ENCODE measurements at regions not wholly inside any gene's neighbourhood (a gene's known extent, or its start where the extent isn't known, plus 50 kb on each side); places are given as distances from the start of the nearest gene placed in this dataset.

DNA sequence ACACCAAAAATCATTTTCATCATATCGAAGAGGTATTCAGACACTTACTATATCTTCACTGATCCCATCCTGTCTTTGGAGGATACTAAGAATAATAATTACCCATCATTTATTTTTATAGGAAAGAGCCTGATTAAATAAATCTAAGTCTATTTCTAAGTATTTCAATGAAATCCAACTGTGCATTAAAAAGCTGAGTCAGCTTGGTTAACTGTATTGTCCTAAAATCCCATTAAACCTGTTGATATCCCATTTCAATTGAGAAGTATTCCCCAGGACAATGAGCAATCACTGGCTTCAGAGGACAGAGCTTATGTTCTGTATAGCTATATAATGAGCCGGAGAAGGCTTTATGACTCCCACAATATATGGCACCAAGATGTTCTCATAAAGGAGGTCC is 142.0 kb upstream of the RORB start:
- ChIA-PET POLR2A (no interaction called here), CTCF (no interaction called here)
- Histone ChIP-seq H3K27me3 (replicated peaks; ENCODE audit: control insufficient read depth, insufficient read depth, low read length) (no peaks in the 10 kb centered on the region), H3K4me1 (no peaks in the 10 kb centered on the region), H3K9me3 (no peaks in the 10 kb centered on the region), H3K36me3 (ENCODE audit: control insufficient read depth, insufficient read depth, low read length) (no peaks in the 10 kb centered on the region), H3K4me3 (ENCODE audit: low read depth, low read length) (no peak overlapping the region)
- no peak overlapping the region for H3K27ac Mint-ChIP-seq (ENCODE audit: unreplicated experiment)
- no peaks in the 10 kb centered on the region for H3K4me1 Mint-ChIP-seq (ENCODE audit: low read depth, unreplicated experiment)
- no peaks in the 10 kb centered on the region for H3K27me3 Mint-ChIP-seq (ENCODE audit: insufficient read depth, unreplicated experiment)
- H3K4me3 Mint-ChIP-seq (ENCODE audit: unreplicated experiment) = no peak overlapping the region
- no peaks in the 10 kb centered on the region for H3K9me3 Mint-ChIP-seq (ENCODE audit: unreplicated experiment)
- no TSS peak for BruUV-seq (replicated peaks)
- TF ChIP-seq, protein P1, sequence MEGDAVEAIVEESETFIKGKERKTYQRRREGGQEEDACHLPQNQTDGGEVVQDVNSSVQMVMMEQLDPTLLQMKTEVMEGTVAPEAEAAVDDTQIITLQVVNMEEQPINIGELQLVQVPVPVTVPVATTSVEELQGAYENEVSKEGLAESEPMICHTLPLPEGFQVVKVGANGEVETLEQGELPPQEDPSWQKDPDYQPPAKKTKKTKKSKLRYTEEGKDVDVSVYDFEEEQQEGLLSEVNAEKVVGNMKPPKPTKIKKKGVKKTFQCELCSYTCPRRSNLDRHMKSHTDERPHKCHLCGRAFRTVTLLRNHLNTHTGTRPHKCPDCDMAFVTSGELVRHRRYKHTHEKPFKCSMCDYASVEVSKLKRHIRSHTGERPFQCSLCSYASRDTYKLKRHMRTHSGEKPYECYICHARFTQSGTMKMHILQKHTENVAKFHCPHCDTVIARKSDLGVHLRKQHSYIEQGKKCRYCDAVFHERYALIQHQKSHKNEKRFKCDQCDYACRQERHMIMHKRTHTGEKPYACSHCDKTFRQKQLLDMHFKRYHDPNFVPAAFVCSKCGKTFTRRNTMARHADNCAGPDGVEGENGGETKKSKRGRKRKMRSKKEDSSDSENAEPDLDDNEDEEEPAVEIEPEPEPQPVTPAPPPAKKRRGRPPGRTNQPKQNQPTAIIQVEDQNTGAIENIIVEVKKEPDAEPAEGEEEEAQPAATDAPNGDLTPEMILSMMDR (IDR thresholded peaks at IDR 0.05; ENCODE audit: insufficient read depth in 1 of 2, low read depth in 1 of 2, low read length in 1 of 2, severe bottlenecking in 1 of 2, unreplicated experiment in 1 of 2) = no peak
- intact Hi-C loops (cut with micrococcal nuclease; ENCODE audit: unreplicated experiment) = no loop called here
- no peaks in the 10 kb centered on the region for H3K36me3 Mint-ChIP-seq (ENCODE audit: insufficient read depth, unreplicated experiment)
- DNase-seq = no peak

DNA sequence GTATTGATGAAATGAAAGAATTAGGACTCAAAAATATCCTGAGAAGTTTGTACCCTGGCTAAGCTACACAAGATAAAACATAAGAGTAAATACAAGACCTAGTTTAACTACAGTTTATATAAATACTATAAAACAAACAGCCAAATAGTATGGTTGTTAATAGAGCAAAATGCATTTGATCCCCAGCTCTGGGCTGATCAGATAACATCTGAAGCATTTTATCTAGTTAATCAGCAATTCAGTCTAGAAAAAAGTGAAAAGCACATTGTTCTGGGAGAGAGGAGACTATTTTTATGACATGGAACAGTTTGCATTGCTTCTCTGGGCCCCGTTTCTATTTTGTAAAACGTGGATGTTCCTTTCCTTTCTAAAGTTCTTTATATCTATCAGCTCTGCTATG is 139.6 kb upstream of the RORB start:
- Histone ChIP-seq H3K4me3 (ENCODE audit: low read depth, low read length) (no peak overlapping the region), H3K36me3 (ENCODE audit: control insufficient read depth, insufficient read depth, low read length) (no peaks in the 10 kb centered on the region), H3K27me3 (replicated peaks; ENCODE audit: control insufficient read depth, insufficient read depth, low read length) (no peaks in the 10 kb centered on the region), H3K9me3 (no peaks in the 10 kb centered on the region), H3K4me1 (no peaks in the 10 kb centered on the region)
- no TSS peak for BruUV-seq (replicated peaks)
- H3K4me1 Mint-ChIP-seq (ENCODE audit: low read depth, unreplicated experiment) = no peaks in the 10 kb centered on the region
- TF ChIP-seq, protein P1 (IDR thresholded peaks at IDR 0.05; ENCODE audit: insufficient read depth in 1 of 2, low read depth in 1 of 2, low read length in 1 of 2, severe bottlenecking in 1 of 2, unreplicated experiment in 1 of 2) = no peak
- H3K9me3 Mint-ChIP-seq (ENCODE audit: unreplicated experiment) = no peaks in the 10 kb centered on the region
- no peak overlapping the region for H3K27ac Mint-ChIP-seq (ENCODE audit: unreplicated experiment)
- ChIA-PET POLR2A (no interaction called here), CTCF (no interaction called here)
- intact Hi-C loops (cut with micrococcal nuclease; ENCODE audit: unreplicated experiment) = no loop called here
- no peak for DNase-seq
- H3K36me3 Mint-ChIP-seq (ENCODE audit: insufficient read depth, unreplicated experiment) = no peaks in the 10 kb centered on the region
- no peak overlapping the region for H3K4me3 Mint-ChIP-seq (ENCODE audit: unreplicated experiment)
- no peaks in the 10 kb centered on the region for H3K27me3 Mint-ChIP-seq (ENCODE audit: insufficient read depth, unreplicated experiment)

DNA sequence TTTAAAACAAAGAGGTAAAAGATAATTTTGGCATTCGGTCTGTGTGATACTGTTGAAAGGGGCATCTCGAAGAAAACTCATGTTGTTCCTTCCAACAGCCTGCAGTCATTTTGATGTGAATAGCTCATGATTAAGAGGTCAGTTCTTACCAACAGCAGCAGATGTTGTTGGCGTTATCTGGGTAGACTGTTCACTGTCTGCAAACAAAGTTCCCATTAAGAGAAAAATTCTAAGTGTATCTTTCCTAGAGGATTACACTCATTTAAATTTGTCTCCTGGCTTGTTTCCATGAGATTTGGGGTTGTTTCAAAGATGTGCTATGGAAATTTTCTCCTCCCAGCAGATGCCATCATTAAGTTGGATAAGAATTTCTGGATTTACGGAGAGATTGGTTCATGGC is 138.2 kb upstream of the RORB start:
- no peaks in the 10 kb centered on the region for H3K9me3 ChIP-seq
- no peaks in the 10 kb centered on the region for H3K36me3 ChIP-seq (ENCODE audit: control insufficient read depth, insufficient read depth, low read length)
- BruUV-seq (replicated peaks) = no TSS peak
- no peaks in the 10 kb centered on the region for H3K27me3 ChIP-seq (replicated peaks; ENCODE audit: control insufficient read depth, insufficient read depth, low read length)
- no peaks in the 10 kb centered on the region for H3K4me1 Mint-ChIP-seq (ENCODE audit: low read depth, unreplicated experiment)
- no peaks in the 10 kb centered on the region for H3K36me3 Mint-ChIP-seq (ENCODE audit: insufficient read depth, unreplicated experiment)
- H3K27ac Mint-ChIP-seq (ENCODE audit: unreplicated experiment) = no peak overlapping the region
- no peak overlapping the region for H3K4me3 Mint-ChIP-seq (ENCODE audit: unreplicated experiment)
- ChIA-PET POLR2A (no interaction called here), CTCF (no interaction called here)
- H3K4me3 ChIP-seq (ENCODE audit: low read depth, low read length) = no peak overlapping the region
- no peaks in the 10 kb centered on the region for H3K9me3 Mint-ChIP-seq (ENCODE audit: unreplicated experiment)
- TF ChIP-seq, protein P1 (IDR thresholded peaks at IDR 0.05; ENCODE audit: insufficient read depth in 1 of 2, low read depth in 1 of 2, low read length in 1 of 2, severe bottlenecking in 1 of 2, unreplicated experiment in 1 of 2) = no peak
- no peaks in the 10 kb centered on the region for H3K27me3 Mint-ChIP-seq (ENCODE audit: insufficient read depth, unreplicated experiment)
- no peak for DNase-seq
- no peaks in the 10 kb centered on the region for H3K4me1 ChIP-seq
- intact Hi-C loops (cut with micrococcal nuclease; ENCODE audit: unreplicated experiment) = no loop called here

All from Caco-2 (cell line).